ENCODE measurements at regions not wholly inside any gene's neighbourhood (a gene's known extent, or its start where the extent isn't known, plus 50 kb on each side); places are given as distances from the start of the nearest gene placed in this dataset.
A peak's percentile ranks its signal among the peaks of the same experiment; 100 is the strongest.

DNA sequence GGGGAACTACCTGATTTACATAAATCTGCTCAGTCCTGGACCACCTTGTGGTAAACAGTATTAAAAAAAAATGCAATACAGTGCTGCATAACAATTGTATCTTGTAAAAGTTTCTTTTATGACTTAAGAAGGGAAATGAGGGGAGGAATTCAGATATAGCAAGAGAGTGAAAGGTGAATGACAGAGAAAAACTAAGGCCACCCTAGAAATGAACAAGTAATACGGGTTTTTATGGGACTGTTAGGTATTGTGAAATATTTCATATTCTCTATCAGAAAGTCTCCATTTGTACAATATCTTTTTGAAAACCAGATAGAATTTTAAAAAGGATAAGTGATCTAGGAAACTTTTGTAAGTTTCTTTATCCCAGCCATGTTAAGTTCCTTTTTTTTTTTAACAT, 69.7 kb upstream of the NOCT start:
- H3K4me1 ChIP-seq: no peaks in the 10 kb centered on the region
- intact Hi-C loops (cut with DNase I; ENCODE audit: low total_unique reads): no loop called here
- H3K9me3 ChIP-seq: no peaks in the 10 kb centered on the region
- DNase-seq (ENCODE audit: low spot score in 2 of 2): no peak
- no peak overlapping the region for H3K27ac ChIP-seq
- TF ChIP-seq POLR2AphosphoS5 (IDR thresholded peaks at IDR 0.05): no peak
- no peak for TF ChIP-seq POLR2A (IDR thresholded peaks at IDR 0.05)
- TF ChIP-seq, protein P1, sequence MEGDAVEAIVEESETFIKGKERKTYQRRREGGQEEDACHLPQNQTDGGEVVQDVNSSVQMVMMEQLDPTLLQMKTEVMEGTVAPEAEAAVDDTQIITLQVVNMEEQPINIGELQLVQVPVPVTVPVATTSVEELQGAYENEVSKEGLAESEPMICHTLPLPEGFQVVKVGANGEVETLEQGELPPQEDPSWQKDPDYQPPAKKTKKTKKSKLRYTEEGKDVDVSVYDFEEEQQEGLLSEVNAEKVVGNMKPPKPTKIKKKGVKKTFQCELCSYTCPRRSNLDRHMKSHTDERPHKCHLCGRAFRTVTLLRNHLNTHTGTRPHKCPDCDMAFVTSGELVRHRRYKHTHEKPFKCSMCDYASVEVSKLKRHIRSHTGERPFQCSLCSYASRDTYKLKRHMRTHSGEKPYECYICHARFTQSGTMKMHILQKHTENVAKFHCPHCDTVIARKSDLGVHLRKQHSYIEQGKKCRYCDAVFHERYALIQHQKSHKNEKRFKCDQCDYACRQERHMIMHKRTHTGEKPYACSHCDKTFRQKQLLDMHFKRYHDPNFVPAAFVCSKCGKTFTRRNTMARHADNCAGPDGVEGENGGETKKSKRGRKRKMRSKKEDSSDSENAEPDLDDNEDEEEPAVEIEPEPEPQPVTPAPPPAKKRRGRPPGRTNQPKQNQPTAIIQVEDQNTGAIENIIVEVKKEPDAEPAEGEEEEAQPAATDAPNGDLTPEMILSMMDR (IDR thresholded peaks at IDR 0.05): no peak
- no peaks in the 10 kb centered on the region for H3K36me3 ChIP-seq
- no peaks in the 10 kb centered on the region for H3K27me3 ChIP-seq
- H3K4me3 ChIP-seq: no peak overlapping the region

DNA sequence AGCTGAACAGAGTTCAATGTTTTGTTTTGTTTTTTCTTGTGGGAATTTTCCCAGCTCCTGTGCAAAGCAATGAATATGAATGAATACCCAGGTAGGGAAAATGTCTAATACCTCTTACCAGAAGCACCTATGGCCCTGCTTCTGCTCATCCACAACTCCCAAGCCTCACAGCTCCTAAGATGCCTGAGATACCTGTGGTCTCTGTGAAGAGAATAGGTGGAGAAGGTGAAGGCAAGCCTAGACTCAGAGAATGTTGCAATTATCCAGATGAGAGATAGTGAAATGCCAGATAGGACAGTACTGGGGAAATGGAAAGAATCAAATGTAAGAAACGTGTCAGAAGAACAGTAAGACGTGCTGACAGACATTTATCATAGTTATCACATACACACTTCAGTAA, 70.2 kb upstream of the NOCT start:
- no peaks in the 10 kb centered on the region for H3K36me3 ChIP-seq
- intact Hi-C loops (cut with DNase I; ENCODE audit: low total_unique reads): no loop called here
- H3K4me1 ChIP-seq: no peaks in the 10 kb centered on the region
- H3K4me3 ChIP-seq: no peak overlapping the region
- peak overlapping the region in 1 of 2 donors; percentile 43 for H3K27ac ChIP-seq
- no peaks in the 10 kb centered on the region for H3K27me3 ChIP-seq
- TF ChIP-seq POLR2A (IDR thresholded peaks at IDR 0.05) (no peak), POLR2AphosphoS5 (IDR thresholded peaks at IDR 0.05) (no peak)
- TF ChIP-seq, protein P1 (IDR thresholded peaks at IDR 0.05): no peak
- no peak for DNase-seq (ENCODE audit: low spot score in 2 of 2)
- no peaks in the 10 kb centered on the region for H3K9me3 ChIP-seq

DNA sequence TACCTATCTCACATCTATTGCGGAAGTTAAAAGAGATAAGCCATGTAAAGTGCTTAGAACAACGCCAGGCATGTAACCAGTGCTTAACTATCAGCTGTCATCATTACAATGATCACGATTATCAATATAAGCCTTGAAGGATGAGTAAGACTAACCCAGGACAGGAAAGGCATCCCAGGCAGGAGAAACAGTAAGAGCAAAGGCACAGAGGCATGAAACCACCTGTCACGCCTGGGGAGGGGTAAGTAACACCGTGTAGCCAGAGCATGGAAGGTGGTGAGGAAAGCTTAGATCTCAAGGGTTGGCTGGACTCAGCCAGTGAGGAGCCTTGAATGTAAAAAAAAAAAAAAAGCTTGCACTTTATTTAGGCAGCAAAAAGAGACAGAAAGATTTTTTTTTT, 71.7 kb upstream of the NOCT start:
- Histone ChIP-seq H3K4me3 (no peak overlapping the region), H3K36me3 (no peaks in the 10 kb centered on the region), H3K27me3 (no peaks in the 10 kb centered on the region), H3K9me3 (no peaks in the 10 kb centered on the region), H3K4me1 (no peaks in the 10 kb centered on the region), H3K27ac (no peak overlapping the region)
- TF ChIP-seq, protein P1 (IDR thresholded peaks at IDR 0.05): no peak
- intact Hi-C loops (cut with DNase I; ENCODE audit: low total_unique reads): no loop called here
- DNase-seq (ENCODE audit: low spot score in 2 of 2): no peak

DNA sequence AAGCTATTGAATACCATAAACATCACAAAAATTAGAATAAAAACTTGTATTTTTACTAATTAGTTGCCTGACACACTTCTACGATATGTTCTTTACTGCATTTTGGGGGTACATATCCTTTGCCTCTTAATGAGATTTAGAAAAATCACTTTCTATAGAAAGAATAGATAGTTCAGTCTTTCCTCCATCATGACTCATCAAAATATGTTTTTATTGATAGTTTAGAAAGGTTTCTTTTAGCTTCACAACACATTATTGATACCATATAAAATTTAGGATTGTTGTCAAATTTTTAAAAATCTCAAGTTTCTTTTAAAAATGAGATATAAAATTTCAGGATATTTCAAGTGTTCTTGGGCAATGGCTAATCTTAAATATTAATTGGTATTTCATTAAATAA, 74.5 kb upstream of the NOCT start:
- intact Hi-C loops (cut with DNase I; ENCODE audit: low total_unique reads): no loop called here
- H3K9me3 ChIP-seq: no peaks in the 10 kb centered on the region
- H3K4me3 ChIP-seq: no peak overlapping the region
- no peaks in the 10 kb centered on the region for H3K27me3 ChIP-seq
- H3K36me3 ChIP-seq: no peaks in the 10 kb centered on the region
- no peak for DNase-seq (ENCODE audit: low spot score in 2 of 2)
- TF ChIP-seq POLR2A (IDR thresholded peaks at IDR 0.05) (no peak), POLR2AphosphoS5 (IDR thresholded peaks at IDR 0.05) (no peak)
- TF ChIP-seq, protein P1 (IDR thresholded peaks at IDR 0.05): no peak
- H3K27ac ChIP-seq: no peak overlapping the region
- no peaks in the 10 kb centered on the region for H3K4me1 ChIP-seq

DNA sequence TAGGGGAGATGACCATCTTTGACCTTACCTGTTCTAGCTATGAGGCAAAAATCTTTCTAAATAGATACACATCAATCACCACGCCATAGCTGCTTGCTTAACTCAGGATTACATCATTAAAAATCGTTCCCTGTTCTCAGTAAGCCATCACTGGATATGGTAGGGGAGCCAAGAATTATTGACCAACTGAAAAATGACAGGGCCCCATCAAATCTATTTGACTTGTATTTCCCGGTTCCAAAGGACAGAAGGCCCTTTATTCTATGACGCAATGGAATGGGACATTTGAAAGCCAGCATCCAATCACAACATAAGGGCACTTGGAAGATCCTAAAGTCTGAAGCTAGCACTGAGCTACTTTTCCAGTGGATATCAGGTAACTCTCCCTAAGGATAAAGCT, 75.6 kb upstream of the NOCT start:
- intact Hi-C loops (cut with DNase I; ENCODE audit: low total_unique reads): no loop called here
- Histone ChIP-seq H3K27me3 (no peaks in the 10 kb centered on the region), H3K4me1 (no peaks in the 10 kb centered on the region), H3K36me3 (no peaks in the 10 kb centered on the region), H3K9me3 (no peaks in the 10 kb centered on the region), H3K4me3 (no peak overlapping the region), H3K27ac (no peak overlapping the region)
- DNase-seq (ENCODE audit: low spot score in 2 of 2): no peak
- TF ChIP-seq POLR2AphosphoS5 (IDR thresholded peaks at IDR 0.05) (no peak), POLR2A (IDR thresholded peaks at IDR 0.05) (no peak)
- TF ChIP-seq, protein P1 (IDR thresholded peaks at IDR 0.05): no peak
